ENCODE measurements at regions not wholly inside any gene's neighbourhood (a gene's known extent, or its start where the extent isn't known, plus 50 kb on each side); places are given as distances from the start of the nearest gene placed in this dataset.
"Not testable (repeated sequence)": the region's sequence is repeated elsewhere in the genome, so short reads cannot be mapped to it uniquely, and the experiment has no call there.

DNA sequence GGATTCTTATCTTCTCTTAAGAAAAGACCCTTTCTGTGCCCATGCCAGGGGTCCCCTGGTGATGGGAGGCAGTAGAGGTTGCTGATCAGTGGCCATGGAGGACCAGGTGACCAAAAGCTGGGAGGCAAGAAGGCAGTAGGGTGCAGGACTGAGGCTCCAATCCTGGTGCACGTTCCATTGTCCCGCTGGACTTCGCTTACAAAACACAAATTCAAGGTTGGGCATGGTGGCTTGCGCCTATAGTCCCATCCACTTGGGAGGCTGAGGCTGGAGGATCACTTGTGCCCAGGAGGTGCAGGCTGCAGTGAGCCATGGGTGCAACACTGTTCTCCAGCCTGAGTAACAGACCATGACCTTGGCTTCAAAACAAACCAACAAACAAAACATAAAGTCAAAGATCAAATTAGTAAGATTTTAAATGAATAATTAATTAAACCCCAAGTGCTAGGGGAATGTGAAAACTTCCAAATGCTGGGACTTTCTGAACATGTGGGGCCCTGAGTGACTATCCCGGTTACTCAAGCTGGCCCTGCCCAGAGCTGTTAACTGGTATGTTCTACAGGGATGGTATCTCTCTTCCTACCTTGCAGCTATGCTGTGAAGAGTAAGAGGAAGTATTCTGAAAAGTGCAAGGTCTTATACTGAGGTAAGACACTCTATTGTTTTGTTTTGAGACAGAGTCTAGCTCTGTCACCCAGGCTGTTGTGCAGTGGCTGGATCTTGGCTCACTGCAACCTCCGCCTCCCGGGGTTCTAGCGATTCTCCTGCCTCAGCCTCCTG, 97.6 kb downstream of the LYZL2 start:
- peak; percentile 26 for DNase-seq

DNA sequence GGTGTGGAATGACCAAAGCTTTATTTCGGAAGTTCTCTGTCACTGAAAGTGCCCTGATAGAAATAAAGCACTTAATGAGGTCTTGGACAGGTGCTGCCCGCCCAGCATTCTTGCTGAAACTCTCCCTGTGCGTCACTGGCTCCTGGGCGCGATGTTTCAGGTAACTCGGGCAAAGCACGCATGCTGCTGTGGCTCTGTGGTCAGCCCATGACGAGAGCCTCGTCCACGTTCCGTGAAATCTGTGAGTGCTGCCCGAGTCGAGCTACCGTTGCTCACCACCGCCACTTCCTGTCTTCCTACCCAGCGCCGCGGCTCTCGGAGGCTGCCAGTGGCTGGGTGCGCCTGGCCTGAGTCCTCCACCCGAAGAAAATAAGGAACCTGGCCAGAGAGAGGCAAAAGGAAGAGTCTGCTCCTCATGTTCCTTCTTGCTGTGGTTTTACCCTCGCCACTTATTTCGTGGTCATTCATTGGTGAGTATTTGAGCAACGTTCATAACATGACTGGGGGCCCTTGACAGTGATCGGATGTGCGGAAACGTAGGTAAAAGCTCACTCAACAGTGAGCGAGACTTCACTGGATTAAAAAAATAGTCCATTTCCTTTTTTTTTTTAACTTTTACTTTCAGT, 95.5 kb downstream of the MAP3K8 start:
- peak; percentile 87 for DNase-seq

- DNase-seq, result peak; percentile 39
These were observed 94.4 kb downstream of the MAP3K8 start for GRCh38 chr10:30528429-30528786.

GRCh38 chr10:30527623-30528428, 93.8 kb downstream of the MAP3K8 start:
- no peak for DNase-seq

GRCh38 chr10:30522661-30523078, 88.7 kb downstream of the MAP3K8 start:
- DNase-seq, result not testable (repeated sequence)

DNA sequence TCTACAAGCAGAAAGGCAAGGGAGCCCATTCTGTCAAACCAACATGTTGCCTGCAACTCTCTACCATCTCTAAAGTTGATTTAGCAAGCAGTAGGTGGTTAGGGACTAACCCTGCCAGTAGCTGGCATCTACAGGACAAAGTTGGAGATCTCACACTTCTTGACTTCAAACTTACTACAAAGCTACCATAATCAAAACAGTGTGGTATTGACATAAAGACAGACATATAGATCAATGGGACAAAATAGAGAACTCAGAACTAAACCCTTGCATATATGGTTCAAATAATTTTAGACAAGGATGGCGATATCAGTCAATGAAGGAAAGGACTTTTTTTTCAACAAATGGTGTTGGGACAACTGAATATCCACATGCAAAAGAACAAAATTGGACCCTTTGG, 84.9 kb downstream of the MAP3K8 start:
- no peak for DNase-seq

All from activated CD4-positive, alpha-beta T cell treated with anti-CD3 and anti-CD28 coated beads, Interleukin-10, Interleukin-2, amounts not matched to agents 100 ng/mL and 50 ng/mL, durations not matched to agents 16 hours and 8 hours (primary cell).